Mucosa of rectum (tissue), 2 donors: ENCODE measurements at regions not wholly inside any gene's neighbourhood (a gene's known extent, or its start where the extent isn't known, plus 50 kb on each side); places are given as distances from the start of the nearest gene placed in this dataset.
"Not testable (repeated sequence)": the region's sequence is repeated elsewhere in the genome, so short reads cannot be mapped to it uniquely, and the experiment has no call there.

ENCODE experiments used
- H3K27ac ChIP-seq, 2 donors: one replicate each; pipeline ENCODE4 v1.7.0; 2013; ENCODE audit warnings: inconsistent platforms in 2 of 2, low read depth in 2 of 2, low read length in 2 of 2
- H3K27me3 ChIP-seq, 2 donors: one replicate each; pipeline ENCODE4 v1.7.0; 2013; ENCODE audit warnings: low read length in 2 of 2; ENCODE audit not compliant: control insufficient read depth in 2 of 2, insufficient read depth in 2 of 2
- H3K36me3 ChIP-seq, 2 donors: one replicate each; pipeline ENCODE4 v1.7.0; 2013; ENCODE audit warnings: low read length in 2 of 2; ENCODE audit not compliant: control insufficient read depth in 2 of 2, insufficient read depth in 2 of 2
- H3K4me1 ChIP-seq, 2 donors: one replicate each; pipeline ENCODE4 v1.7.0; 2013; ENCODE audit warnings: low read length in 2 of 2, mild to moderate bottlenecking in 1 of 2; ENCODE audit not compliant: control insufficient read depth in 2 of 2, insufficient read depth in 2 of 2
- H3K4me3 ChIP-seq, 2 donors: one replicate each; pipeline ENCODE4 v1.7.0; 2013; ENCODE audit warnings: low read length in 2 of 2
- H3K9ac ChIP-seq, 2 donors: one replicate each; pipeline ENCODE4 v1.7.0; 2013; ENCODE audit warnings: low read length in 2 of 2, low read depth in 1 of 2, mild to moderate bottlenecking in 1 of 2
- H3K9me3 ChIP-seq, 2 donors: one replicate each; pipeline ENCODE4 v1.7.0; 2013; ENCODE audit warnings: low read length in 2 of 2; ENCODE audit not compliant: control insufficient read depth in 2 of 2
- donor health status: healthy.
- donor health status: Normal muscosa, but diverticular disease.

- Histone ChIP-seq H3K36me3 (no peaks in the 10 kb centered on the region), H3K27me3 (no peaks in the 10 kb centered on the region), H3K9me3 (no peaks in the 10 kb centered on the region), H3K27ac (no peak overlapping the region), H3K4me1 (no peaks in the 10 kb centered on the region), H3K9ac (no peak overlapping the region), H3K4me3 (no peak overlapping the region)
These were observed 174.7 kb upstream of the AHI1 start for GRCh38 chr6:135672256-135672655.

DNA sequence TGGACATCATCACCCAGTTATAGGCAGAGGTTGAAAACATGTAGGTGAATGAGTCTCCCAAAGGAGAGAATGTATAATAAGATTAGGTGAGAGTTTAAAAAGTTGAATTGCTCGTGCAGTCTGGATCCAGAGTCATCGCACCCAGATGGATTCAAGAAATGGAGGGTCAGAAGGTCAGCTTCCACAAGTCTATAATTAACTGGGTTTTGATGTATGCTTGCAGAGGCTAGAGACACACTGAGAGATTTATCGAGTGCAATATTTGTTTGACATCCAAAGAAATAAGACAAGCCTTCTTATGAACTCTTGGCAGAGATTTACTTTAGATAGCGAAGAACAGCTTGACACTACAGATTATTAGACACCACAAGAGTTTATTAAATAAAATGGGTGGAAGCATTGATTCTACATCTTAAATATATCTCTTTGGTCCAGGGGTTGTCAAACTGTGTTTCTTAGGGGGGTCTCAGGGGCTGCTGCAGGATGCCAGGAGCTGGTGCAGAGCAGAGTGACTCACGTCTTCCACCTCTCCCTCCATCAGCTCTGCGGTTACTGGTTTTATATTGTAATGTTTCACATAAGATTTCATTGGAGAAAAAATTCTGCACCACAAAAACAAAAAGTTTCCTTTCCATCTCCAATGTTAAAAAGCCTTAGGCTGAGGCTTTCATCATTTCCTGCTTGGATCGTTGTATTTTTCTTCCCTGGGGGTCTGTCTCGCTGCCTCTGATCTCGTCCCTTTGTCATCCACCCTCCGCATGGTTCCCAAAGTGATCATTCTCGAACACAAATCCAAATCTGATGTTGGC lies 176.2 kb upstream of the AHI1 start:
- no peaks in the 10 kb centered on the region for H3K27me3 ChIP-seq
- no peaks in the 10 kb centered on the region for H3K4me1 ChIP-seq
- H3K9me3 ChIP-seq: no peaks in the 10 kb centered on the region
- no peaks in the 10 kb centered on the region for H3K36me3 ChIP-seq
- H3K4me3 ChIP-seq: no peak overlapping the region
- no peak overlapping the region for H3K27ac ChIP-seq
- H3K9ac ChIP-seq: no peak overlapping the region

DNA sequence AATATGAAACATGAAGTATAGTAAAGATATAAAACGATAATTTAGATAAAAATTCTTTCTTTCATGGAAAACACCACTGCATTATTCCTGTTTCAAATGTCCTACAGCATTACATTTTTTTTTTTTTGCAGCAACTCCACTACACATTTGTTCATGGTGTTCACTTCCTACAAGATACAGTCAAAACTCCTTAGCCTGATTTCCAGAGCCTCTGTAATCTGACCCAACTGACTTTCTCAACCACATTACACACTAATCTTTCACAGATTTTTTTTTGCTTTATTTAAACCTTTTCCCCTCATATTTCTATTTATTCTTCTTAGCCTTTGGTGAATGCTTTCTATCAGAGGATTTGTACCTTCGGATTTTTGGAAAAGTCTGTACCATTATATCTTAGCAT lies 176.5 kb upstream of the PDE7B start:
- Histone ChIP-seq H3K27ac (no peak overlapping the region), H3K9ac (no peak overlapping the region), H3K4me3 (no peak overlapping the region), H3K36me3 (no peaks in the 10 kb centered on the region), H3K9me3 (no peaks in the 10 kb centered on the region), H3K27me3 (no peaks in the 10 kb centered on the region), H3K4me1 (no peaks in the 10 kb centered on the region)

GRCh38 chr6:135675862-135676261 lies 175.6 kb upstream of the PDE7B start:
- Histone ChIP-seq H3K27ac (no peak overlapping the region), H3K4me1 (no peaks in the 10 kb centered on the region), H3K27me3 (no peaks in the 10 kb centered on the region), H3K9ac (no peak overlapping the region), H3K9me3 (no peaks in the 10 kb centered on the region), H3K4me3 (no peak overlapping the region), H3K36me3 (no peaks in the 10 kb centered on the region)

GRCh38 chr6:135680964-135681913 lies 170.3 kb upstream of the PDE7B start:
- no peaks in the 10 kb centered on the region for H3K4me1 ChIP-seq
- no peak overlapping the region for H3K4me3 ChIP-seq
- H3K9ac ChIP-seq: no peak overlapping the region
- H3K27me3 ChIP-seq: no peaks in the 10 kb centered on the region
- H3K27ac ChIP-seq: no peak overlapping the region
- H3K9me3 ChIP-seq: no peaks in the 10 kb centered on the region
- H3K36me3 ChIP-seq: no peaks in the 10 kb centered on the region

- Histone ChIP-seq H3K27me3 (no peaks in the 10 kb centered on the region), H3K4me3 (no peak overlapping the region), H3K27ac (peak overlapping the region in 1 of 2 donors; percentile 27), H3K4me1 (no peaks in the 10 kb centered on the region), H3K9me3 (no peaks in the 10 kb centered on the region), H3K9ac (no peak overlapping the region), H3K36me3 (no peaks in the 10 kb centered on the region)
These were observed 164.7 kb upstream of the PDE7B start for GRCh38 chr6:135686784-135687301.

DNA sequence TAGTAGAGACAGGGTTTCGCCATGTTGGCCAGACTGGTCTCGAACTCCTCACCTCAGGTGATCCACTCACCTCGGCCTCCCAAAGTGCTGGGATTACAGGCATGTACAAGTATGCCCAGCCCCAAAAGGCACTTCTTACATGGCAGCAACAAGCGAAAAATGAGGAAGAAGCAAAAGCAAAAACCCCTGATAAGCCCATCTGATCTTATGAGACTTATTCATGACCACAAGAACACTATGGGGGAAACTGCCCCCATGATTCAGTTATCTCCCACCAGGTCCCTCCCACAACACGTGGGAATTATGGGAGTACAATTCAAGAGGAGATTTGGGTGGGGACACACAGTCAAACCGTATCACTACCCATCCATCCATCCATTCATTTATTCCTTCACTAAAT lies 163.0 kb upstream of the PDE7B start:
- not testable (repeated sequence) for H3K4me1 ChIP-seq, H3K9me3 ChIP-seq, H3K27me3 ChIP-seq, H3K36me3 ChIP-seq, H3K4me3 ChIP-seq, H3K27ac ChIP-seq, H3K9ac ChIP-seq

- no peak overlapping the region for H3K9ac ChIP-seq
- no peaks in the 10 kb centered on the region for H3K4me1 ChIP-seq
- no peaks in the 10 kb centered on the region for H3K36me3 ChIP-seq
- no peak overlapping the region for H3K27ac ChIP-seq
- no peaks in the 10 kb centered on the region for H3K9me3 ChIP-seq
- H3K27me3 ChIP-seq: no peaks in the 10 kb centered on the region
- no peak overlapping the region for H3K4me3 ChIP-seq
These were observed 159.1 kb upstream of the PDE7B start for GRCh38 chr6:135692426-135692825.

DNA sequence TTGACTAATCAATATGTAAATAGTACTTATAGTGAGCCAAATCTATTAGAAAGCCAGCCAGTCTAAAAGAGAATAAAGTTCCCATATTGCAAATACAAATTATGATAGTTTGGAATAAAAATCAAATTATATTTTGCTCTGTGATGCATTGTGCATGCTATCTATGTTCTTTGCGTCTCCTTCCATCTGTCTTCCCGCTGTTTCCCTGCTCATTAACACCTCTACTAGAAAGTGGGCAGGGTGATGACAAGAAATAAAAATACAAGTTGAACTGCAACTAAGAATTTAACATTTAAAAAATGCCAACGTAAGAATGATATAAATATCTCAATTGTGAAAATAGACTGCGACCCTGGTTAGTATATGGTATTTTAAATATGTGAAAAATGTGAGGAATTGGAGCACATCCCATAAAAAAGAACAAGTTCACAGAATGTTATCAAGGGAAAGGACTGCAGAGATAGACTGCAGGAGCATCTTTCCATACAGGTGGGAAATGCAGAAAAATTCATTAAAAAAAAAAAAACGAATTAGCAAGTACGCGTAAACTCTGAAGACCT lies 157.6 kb upstream of the PDE7B start:
- H3K36me3 ChIP-seq: no peaks in the 10 kb centered on the region
- H3K9ac ChIP-seq: no peak overlapping the region
- H3K9me3 ChIP-seq: no peaks in the 10 kb centered on the region
- H3K4me3 ChIP-seq: no peak overlapping the region
- no peak overlapping the region for H3K27ac ChIP-seq
- H3K27me3 ChIP-seq: no peaks in the 10 kb centered on the region
- H3K4me1 ChIP-seq: no peaks in the 10 kb centered on the region

GRCh38 chr6:135699705-135700104 lies 151.8 kb upstream of the PDE7B start:
- H3K4me1 ChIP-seq: no peaks in the 10 kb centered on the region
- no peaks in the 10 kb centered on the region for H3K36me3 ChIP-seq
- H3K27me3 ChIP-seq: no peaks in the 10 kb centered on the region
- H3K27ac ChIP-seq: no peak overlapping the region
- H3K9me3 ChIP-seq: no peaks in the 10 kb centered on the region
- H3K9ac ChIP-seq: no peak overlapping the region
- no peak overlapping the region for H3K4me3 ChIP-seq
